ENCODE measurements at regions not wholly inside any gene's neighbourhood (a gene's known extent, or its start where the extent isn't known, plus 50 kb on each side); places are given as distances from the start of the nearest gene placed in this dataset.

DNA sequence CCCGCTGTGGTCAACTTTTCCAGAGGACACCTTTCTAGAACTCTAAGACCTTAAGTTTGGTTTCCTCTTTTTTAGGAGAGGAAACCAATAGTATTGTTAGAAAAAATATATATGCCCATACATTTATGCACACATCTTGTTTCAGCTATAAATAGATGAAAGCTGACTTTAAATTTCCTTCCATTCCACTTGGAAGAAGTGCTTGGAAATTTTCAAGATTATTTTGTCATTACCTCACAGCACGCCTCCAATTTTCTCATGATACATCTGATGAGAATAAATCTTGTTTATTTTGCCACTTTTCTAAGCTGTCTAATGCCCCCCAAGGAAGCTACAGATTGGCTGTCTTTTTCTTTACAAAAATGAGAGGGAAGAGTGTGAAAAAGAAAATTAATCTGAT lies 65.8 kb downstream of the NIBAN1 start:
- WGBS (ENCODE audit: insufficient coverage, low coverage, low lambda C conversion rate, missing lambda C conversion rate) = 97% methylated on average over 2 of the region's 2 CpGs
- DNase-seq (no peak), ATAC-seq (no peak)
- intact Hi-C loops (cut with DNase I) = no loop called here
- Histone ChIP-seq H3K9me3 (no peaks in the 10 kb centered on the region), H3K4me1 (no peaks in the 10 kb centered on the region), H3K27me3 (no peaks in the 10 kb centered on the region), H3K27ac (no peak overlapping the region), H3K36me3 (no peaks in the 10 kb centered on the region), H3K4me3 (no peak overlapping the region)
- TF ChIP-seq CTCF (IDR thresholded peaks at IDR 0.05) (no peak), POLR2A (IDR thresholded peaks at IDR 0.05) (no peak)

GRCh38 chr1:184907500-184907899 lies 66.8 kb downstream of the NIBAN1 start:
- no peak for DNase-seq
- ATAC-seq = no peak
- WGBS (ENCODE audit: insufficient coverage, low coverage, low lambda C conversion rate, missing lambda C conversion rate) = 88% methylated on average over 2 of the region's 2 CpGs
- Histone ChIP-seq H3K9me3 (no peaks in the 10 kb centered on the region), H3K4me1 (no peaks in the 10 kb centered on the region), H3K27ac (no peak overlapping the region), H3K36me3 (no peaks in the 10 kb centered on the region), H3K27me3 (no peaks in the 10 kb centered on the region), H3K4me3 (no peak overlapping the region)
- intact Hi-C loops (cut with DNase I) = no loop called here
- TF ChIP-seq CTCF (IDR thresholded peaks at IDR 0.05) (no peak), POLR2A (IDR thresholded peaks at IDR 0.05) (no peak)

GRCh38 chr1:184906761-184907160 lies 67.5 kb downstream of the NIBAN1 start:
- Histone ChIP-seq H3K4me1 (no peaks in the 10 kb centered on the region), H3K27me3 (no peaks in the 10 kb centered on the region), H3K4me3 (no peak overlapping the region), H3K9me3 (no peaks in the 10 kb centered on the region), H3K36me3 (no peaks in the 10 kb centered on the region), H3K27ac (no peak overlapping the region)
- intact Hi-C loops (cut with DNase I) = no loop called here
- 58% methylated on average over 1 of the region's 1 CpG for WGBS (ENCODE audit: insufficient coverage, low coverage, low lambda C conversion rate, missing lambda C conversion rate)
- no peak for ATAC-seq
- no peak for DNase-seq
- TF ChIP-seq POLR2A (IDR thresholded peaks at IDR 0.05) (no peak), CTCF (IDR thresholded peaks at IDR 0.05) (no peak)

GRCh38 chr1:184905601-184906322 lies 68.5 kb downstream of the NIBAN1 start:
- Histone ChIP-seq H3K4me3 (no peak overlapping the region), H3K4me1 (no peaks in the 10 kb centered on the region), H3K27me3 (no peaks in the 10 kb centered on the region), H3K36me3 (no peaks in the 10 kb centered on the region), H3K9me3 (no peaks in the 10 kb centered on the region), H3K27ac (no peak overlapping the region)
- DNase-seq (no peak), ATAC-seq (no peak)
- intact Hi-C loops (cut with DNase I) = no loop called here
- 46% methylated on average over 3 of the region's 3 CpGs for WGBS (ENCODE audit: insufficient coverage, low coverage, low lambda C conversion rate, missing lambda C conversion rate)
- TF ChIP-seq CTCF (IDR thresholded peaks at IDR 0.05) = no peak
- TF ChIP-seq POLR2A (IDR thresholded peaks at IDR 0.05) = no peak
